ENCODE measurements at regions not wholly inside any gene's neighbourhood (a gene's known extent, or its start where the extent isn't known, plus 50 kb on each side); places are given as distances from the start of the nearest gene placed in this dataset.

DNA sequence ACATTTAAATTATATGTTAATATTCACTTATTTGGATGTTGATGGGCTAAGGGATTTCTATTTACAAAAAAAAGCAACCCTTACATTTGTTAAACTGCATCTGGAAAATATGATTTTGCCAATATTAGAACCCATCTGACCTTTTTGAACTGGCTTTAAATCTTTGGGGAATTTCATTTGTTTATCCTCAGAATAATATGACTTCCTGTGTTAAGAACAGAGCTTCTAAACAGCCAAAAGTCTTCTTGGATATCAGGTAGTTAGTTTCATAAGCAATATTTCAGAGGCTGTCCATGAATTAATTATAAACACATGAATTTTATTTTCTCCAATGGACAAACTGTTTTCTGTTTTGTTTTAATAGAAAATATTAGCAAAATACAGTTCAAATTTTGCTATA is 301.9 kb upstream of the AGTR1 start:
- H3K27me3 Mint-ChIP-seq (ENCODE audit: insufficient read depth): no peaks in the 10 kb centered on the region
- H3K4me3 Mint-ChIP-seq: no peak overlapping the region
- no peaks in the 10 kb centered on the region for H3K4me1 Mint-ChIP-seq (ENCODE audit: low read depth)
- intact Hi-C loops (cut with micrococcal nuclease): no loop called here
- H3K36me3 Mint-ChIP-seq (ENCODE audit: low read depth): no peaks in the 10 kb centered on the region
- no peaks in the 10 kb centered on the region for H3K9me3 Mint-ChIP-seq
- no peak overlapping the region for H3K27ac Mint-ChIP-seq
- DNase-seq (ENCODE audit: low spot score): no peak

- intact Hi-C loops (cut with micrococcal nuclease): no loop called here
- H3K36me3 Mint-ChIP-seq (ENCODE audit: low read depth): no peaks in the 10 kb centered on the region
- H3K27me3 Mint-ChIP-seq (ENCODE audit: insufficient read depth): no peaks in the 10 kb centered on the region
- no peaks in the 10 kb centered on the region for H3K4me1 Mint-ChIP-seq (ENCODE audit: low read depth)
- no peaks in the 10 kb centered on the region for H3K9me3 Mint-ChIP-seq
- DNase-seq (ENCODE audit: low spot score): no peak
- H3K4me3 Mint-ChIP-seq: no peak overlapping the region
- no peak overlapping the region for H3K27ac Mint-ChIP-seq
Measured at GRCh38 chr3:148400754-148401153, 296.9 kb upstream of the AGTR1 start.

GRCh38 chr3:148408667-148409066 is 289.0 kb upstream of the AGTR1 start:
- Mint-ChIP-seq H3K27me3 (ENCODE audit: insufficient read depth) (no peaks in the 10 kb centered on the region), H3K4me3 (no peak overlapping the region), H3K27ac (no peak overlapping the region), H3K4me1 (ENCODE audit: low read depth) (no peaks in the 10 kb centered on the region), H3K9me3 (no peaks in the 10 kb centered on the region), H3K36me3 (ENCODE audit: low read depth) (no peaks in the 10 kb centered on the region)
- intact Hi-C loops (cut with micrococcal nuclease): no loop called here
- no peak for DNase-seq (ENCODE audit: low spot score)

DNA sequence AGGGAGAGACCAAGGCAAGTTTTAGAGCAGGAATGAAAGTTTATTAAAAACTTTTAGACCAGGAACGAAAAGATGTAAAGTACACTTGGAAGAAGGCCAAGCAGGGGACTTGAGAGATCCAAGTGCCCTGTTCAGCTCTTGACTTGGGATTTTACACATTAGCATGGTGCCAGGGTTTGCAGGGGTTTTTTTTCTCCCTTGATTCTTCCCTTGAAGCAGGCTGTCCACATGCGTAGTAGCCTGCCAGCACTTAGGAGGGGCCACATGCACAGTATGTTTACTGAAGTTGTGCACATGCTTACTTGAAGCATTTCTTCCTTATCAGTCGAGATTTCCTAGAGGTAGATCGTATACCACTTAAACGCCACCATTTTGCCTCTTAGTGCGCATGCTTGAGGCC is 277.5 kb upstream of the AGTR1 start:
- Mint-ChIP-seq H3K4me3 (no peak overlapping the region), H3K36me3 (ENCODE audit: low read depth) (no peaks in the 10 kb centered on the region), H3K27me3 (ENCODE audit: insufficient read depth) (no peaks in the 10 kb centered on the region), H3K9me3 (no peaks in the 10 kb centered on the region), H3K27ac (no peak overlapping the region), H3K4me1 (ENCODE audit: low read depth) (no peaks in the 10 kb centered on the region)
- DNase-seq (ENCODE audit: low spot score): no peak
- intact Hi-C loops (cut with micrococcal nuclease): no loop called here

- H3K27ac Mint-ChIP-seq: no peak overlapping the region
- peaks cover 9% of the 10 kb centered on the region for H3K9me3 Mint-ChIP-seq
- H3K27me3 Mint-ChIP-seq (ENCODE audit: insufficient read depth): no peaks in the 10 kb centered on the region
- no peak for DNase-seq (ENCODE audit: low spot score)
- H3K36me3 Mint-ChIP-seq (ENCODE audit: low read depth): no peaks in the 10 kb centered on the region
- H3K4me1 Mint-ChIP-seq (ENCODE audit: low read depth): no peaks in the 10 kb centered on the region
- no peak overlapping the region for H3K4me3 Mint-ChIP-seq
- intact Hi-C loops (cut with micrococcal nuclease): no loop called here
Measured at GRCh38 chr3:148428862-148429605, 268.7 kb upstream of the AGTR1 start.

DNA sequence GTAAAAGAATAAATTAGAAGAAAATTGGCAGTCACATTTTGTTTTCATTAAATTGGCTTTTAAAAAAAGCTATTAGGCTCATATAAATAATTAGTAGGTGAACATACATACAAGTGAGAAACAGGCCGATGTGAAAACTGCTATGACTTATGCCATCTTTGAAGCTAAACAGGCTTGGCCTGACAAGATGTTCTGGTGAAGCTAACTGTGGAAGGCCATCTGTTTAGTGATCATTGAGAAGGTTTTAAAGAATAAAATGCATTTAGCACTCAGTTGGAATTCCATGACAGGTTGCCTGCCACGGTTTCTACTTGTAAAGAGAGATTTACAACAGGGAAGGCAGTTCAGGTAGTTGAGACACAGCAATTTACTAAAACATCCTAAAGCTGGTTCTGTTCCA is 264.0 kb upstream of the AGTR1 start:
- Mint-ChIP-seq H3K36me3 (ENCODE audit: low read depth) (no peaks in the 10 kb centered on the region), H3K4me3 (no peak overlapping the region), H3K27me3 (ENCODE audit: insufficient read depth) (no peaks in the 10 kb centered on the region), H3K9me3 (peaks cover 9% of the 10 kb centered on the region), H3K4me1 (ENCODE audit: low read depth) (no peaks in the 10 kb centered on the region), H3K27ac (no peak overlapping the region)
- no peak for DNase-seq (ENCODE audit: low spot score)
- intact Hi-C loops (cut with micrococcal nuclease): no loop called here

DNA sequence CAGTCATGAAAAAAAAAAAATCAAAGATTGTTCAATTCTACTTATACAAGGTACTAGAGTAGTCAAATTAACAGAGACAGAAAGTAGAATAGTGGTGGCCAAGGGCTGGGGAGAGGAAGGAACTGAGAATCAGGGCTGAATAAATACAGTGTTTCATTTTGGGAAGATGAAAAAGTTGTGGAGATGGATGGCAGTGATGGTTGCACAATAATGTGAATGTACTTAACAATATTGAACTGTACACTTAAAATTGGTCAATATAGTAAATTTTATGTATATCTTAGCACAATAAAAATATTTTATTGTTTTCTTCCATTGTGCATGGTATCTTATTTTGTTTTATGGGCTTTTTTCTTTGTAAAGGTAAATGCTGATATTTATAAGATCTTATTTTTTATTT is 262.2 kb upstream of the AGTR1 start:
- H3K4me3 Mint-ChIP-seq: no peak overlapping the region
- no peak overlapping the region for H3K27ac Mint-ChIP-seq
- no peaks in the 10 kb centered on the region for H3K4me1 Mint-ChIP-seq (ENCODE audit: low read depth)
- no peaks in the 10 kb centered on the region for H3K36me3 Mint-ChIP-seq (ENCODE audit: low read depth)
- H3K27me3 Mint-ChIP-seq (ENCODE audit: insufficient read depth): no peaks in the 10 kb centered on the region
- intact Hi-C loops (cut with micrococcal nuclease): no loop called here
- H3K9me3 Mint-ChIP-seq: peaks cover 9% of the 10 kb centered on the region
- DNase-seq (ENCODE audit: low spot score): no peak

- DNase-seq (ENCODE audit: low spot score): no peak
- Mint-ChIP-seq H3K4me3 (no peak overlapping the region), H3K36me3 (ENCODE audit: low read depth) (no peaks in the 10 kb centered on the region), H3K27ac (no peak overlapping the region), H3K27me3 (ENCODE audit: insufficient read depth) (no peaks in the 10 kb centered on the region), H3K9me3 (no peaks in the 10 kb centered on the region), H3K4me1 (ENCODE audit: low read depth) (no peaks in the 10 kb centered on the region)
- intact Hi-C loops (cut with micrococcal nuclease): no loop called here
Measured at GRCh38 chr3:148439254-148439822, 258.4 kb upstream of the AGTR1 start.

DNA sequence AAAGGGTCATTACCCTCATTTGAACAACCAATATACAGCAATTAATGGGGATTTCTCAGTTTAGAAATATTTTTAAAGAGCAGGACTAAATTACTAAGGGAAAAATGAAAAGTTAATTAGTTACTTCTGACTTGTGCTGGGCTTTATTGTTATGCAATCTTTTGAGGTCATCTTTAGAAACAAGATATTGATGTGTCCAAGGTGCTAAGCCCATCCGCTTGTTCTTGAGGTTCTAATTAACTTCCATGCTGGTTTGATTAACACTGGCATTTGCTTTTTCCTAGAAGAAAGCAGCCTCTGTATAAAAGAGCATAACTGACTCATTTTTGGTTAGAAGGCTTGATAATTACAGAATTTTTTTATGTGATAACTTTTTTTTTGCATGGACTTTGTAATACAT is 256.5 kb upstream of the AGTR1 start:
- Mint-ChIP-seq H3K27me3 (ENCODE audit: insufficient read depth) (no peaks in the 10 kb centered on the region), H3K4me1 (ENCODE audit: low read depth) (no peaks in the 10 kb centered on the region), H3K27ac (no peak overlapping the region), H3K36me3 (ENCODE audit: low read depth) (no peaks in the 10 kb centered on the region), H3K9me3 (no peaks in the 10 kb centered on the region), H3K4me3 (no peak overlapping the region)
- intact Hi-C loops (cut with micrococcal nuclease): no loop called here
- no peak for DNase-seq (ENCODE audit: low spot score)

GRCh38 chr3:148450819-148451218 is 246.9 kb upstream of the AGTR1 start:
- DNase-seq (ENCODE audit: low spot score): no peak
- Mint-ChIP-seq H3K4me1 (ENCODE audit: low read depth) (no peaks in the 10 kb centered on the region), H3K27me3 (ENCODE audit: insufficient read depth) (no peaks in the 10 kb centered on the region), H3K36me3 (ENCODE audit: low read depth) (no peaks in the 10 kb centered on the region), H3K27ac (no peak overlapping the region), H3K4me3 (no peak overlapping the region), H3K9me3 (no peaks in the 10 kb centered on the region)
- intact Hi-C loops (cut with micrococcal nuclease): no loop called here

GRCh38 chr3:148451969-148452368 is 245.7 kb upstream of the AGTR1 start:
- DNase-seq (ENCODE audit: low spot score): no peak
- intact Hi-C loops (cut with micrococcal nuclease): no loop called here
- Mint-ChIP-seq H3K9me3 (no peaks in the 10 kb centered on the region), H3K27me3 (ENCODE audit: insufficient read depth) (no peaks in the 10 kb centered on the region), H3K4me3 (no peak overlapping the region), H3K27ac (no peak overlapping the region), H3K36me3 (ENCODE audit: low read depth) (no peaks in the 10 kb centered on the region), H3K4me1 (ENCODE audit: low read depth) (no peaks in the 10 kb centered on the region)

- H3K4me3 Mint-ChIP-seq: no peak overlapping the region
- intact Hi-C loops (cut with micrococcal nuclease): no loop called here
- H3K4me1 Mint-ChIP-seq (ENCODE audit: low read depth): no peaks in the 10 kb centered on the region
Measured at GRCh38 chr3:148453781-148454191, 243.9 kb upstream of the AGTR1 start.

GRCh38 chr3:148455098-148455497 is 242.6 kb upstream of the AGTR1 start:
- Mint-ChIP-seq H3K36me3 (ENCODE audit: low read depth) (no peaks in the 10 kb centered on the region), H3K27me3 (ENCODE audit: insufficient read depth) (no peaks in the 10 kb centered on the region), H3K4me3 (no peak overlapping the region), H3K27ac (no peak overlapping the region), H3K4me1 (ENCODE audit: low read depth) (no peaks in the 10 kb centered on the region), H3K9me3 (no peaks in the 10 kb centered on the region)
- intact Hi-C loops (cut with micrococcal nuclease): no loop called here
- no peak for DNase-seq (ENCODE audit: low spot score)

More at GRCh38 chr3:148453781-148454191, 243.9 kb upstream of the AGTR1 start:
- DNase-seq (ENCODE audit: low spot score): no peak
- no peaks in the 10 kb centered on the region for H3K36me3 Mint-ChIP-seq (ENCODE audit: low read depth)
- no peaks in the 10 kb centered on the region for H3K9me3 Mint-ChIP-seq
- H3K27me3 Mint-ChIP-seq (ENCODE audit: insufficient read depth): no peaks in the 10 kb centered on the region
- no peak overlapping the region for H3K27ac Mint-ChIP-seq

GRCh38 chr3:148457886-148458285 is 239.8 kb upstream of the AGTR1 start:
- intact Hi-C loops (cut with micrococcal nuclease): no loop called here
- no peak for DNase-seq (ENCODE audit: low spot score)
- Mint-ChIP-seq H3K27ac (no peak overlapping the region), H3K36me3 (ENCODE audit: low read depth) (no peaks in the 10 kb centered on the region), H3K4me3 (no peak overlapping the region), H3K27me3 (ENCODE audit: insufficient read depth) (no peaks in the 10 kb centered on the region), H3K9me3 (no peaks in the 10 kb centered on the region), H3K4me1 (ENCODE audit: low read depth) (no peaks in the 10 kb centered on the region)
